NCI-H2171 treated with DMSO at 0.1 percent for 48 hours (cell line): ENCODE measurements at regions not wholly inside any gene's neighbourhood (a gene's known extent, or its start where the extent isn't known, plus 50 kb on each side); places are given as distances from the start of the nearest gene placed in this dataset.

Experiments
- DNase-seq: peaks from one replicate; lab custom pipeline; 2025; lab: John Stamatoyannopoulos, UW

- no peak for DNase-seq
Measured at GRCh38 chr10:4482659-4483058, 343.3 kb upstream of the AKR1E2 start.

GRCh38 chr10:4481192-4481591 lies 344.8 kb upstream of the AKR1E2 start:
- DNase-seq: no peak

GRCh38 chr10:4479342-4479741 lies 346.7 kb upstream of the AKR1E2 start:
- DNase-seq: no peak

GRCh38 chr10:4477664-4478063 lies 348.3 kb upstream of the AKR1E2 start:
- DNase-seq: no peak

GRCh38 chr10:4475827-4476490 lies 350.0 kb upstream of the AKR1E2 start:
- no peak for DNase-seq

- DNase-seq: no peak
Measured at GRCh38 chr10:4474829-4475228, 351.2 kb upstream of the AKR1E2 start.

GRCh38 chr10:4473977-4474376 lies 352.0 kb upstream of the AKR1E2 start:
- no peak for DNase-seq

GRCh38 chr10:4472190-4472904 lies 353.7 kb upstream of the AKR1E2 start:
- no peak for DNase-seq

GRCh38 chr10:4470231-4470835 lies 355.7 kb upstream of the AKR1E2 start:
- no peak for DNase-seq

- no peak for DNase-seq
Measured at GRCh38 chr10:4467481-4467880, 358.5 kb upstream of the AKR1E2 start.

GRCh38 chr10:4460267-4460666 lies 365.7 kb upstream of the AKR1E2 start:
- no peak for DNase-seq

GRCh38 chr10:4459531-4459930 lies 366.5 kb upstream of the AKR1E2 start:
- no peak for DNase-seq

GRCh38 chr10:4457597-4457996 lies 368.4 kb upstream of the AKR1E2 start:
- no peak for DNase-seq

- DNase-seq: no peak
Measured at GRCh38 chr10:4456776-4457175, 369.2 kb upstream of the AKR1E2 start.

- DNase-seq: no peak
Measured at GRCh38 chr10:4456279-4456678, 369.7 kb upstream of the AKR1E2 start.

GRCh38 chr10:4453950-4454349 lies 372.1 kb upstream of the AKR1E2 start:
- DNase-seq: no peak

- no peak for DNase-seq
Measured at GRCh38 chr10:4453276-4453675, 372.7 kb upstream of the AKR1E2 start.

GRCh38 chr10:4450981-4451908 lies 374.8 kb upstream of the AKR1E2 start:
- no peak for DNase-seq

GRCh38 chr10:4450169-4450568 lies 375.8 kb upstream of the AKR1E2 start:
- DNase-seq: no peak

GRCh38 chr10:4448030-4448429 lies 378.0 kb upstream of the AKR1E2 start:
- DNase-seq: no peak

- no peak for DNase-seq
Measured at GRCh38 chr10:4443419-4443818, 382.6 kb upstream of the AKR1E2 start.

GRCh38 chr10:4442296-4442695 lies 383.7 kb upstream of the AKR1E2 start:
- DNase-seq: no peak
